CD4-positive, alpha-beta T cell treated with Interleukin-17A for 4 hours (primary cell): ENCODE measurements at regions not wholly inside any gene's neighbourhood (a gene's known extent, or its start where the extent isn't known, plus 50 kb on each side); places are given as distances from the start of the nearest gene placed in this dataset.

Experiments used
- DNase-seq: peaks from one replicate; pipeline ENCODE4 v3.0.0-alpha.2; 2020; ENCODE audit warnings: mixed read lengths

DNA sequence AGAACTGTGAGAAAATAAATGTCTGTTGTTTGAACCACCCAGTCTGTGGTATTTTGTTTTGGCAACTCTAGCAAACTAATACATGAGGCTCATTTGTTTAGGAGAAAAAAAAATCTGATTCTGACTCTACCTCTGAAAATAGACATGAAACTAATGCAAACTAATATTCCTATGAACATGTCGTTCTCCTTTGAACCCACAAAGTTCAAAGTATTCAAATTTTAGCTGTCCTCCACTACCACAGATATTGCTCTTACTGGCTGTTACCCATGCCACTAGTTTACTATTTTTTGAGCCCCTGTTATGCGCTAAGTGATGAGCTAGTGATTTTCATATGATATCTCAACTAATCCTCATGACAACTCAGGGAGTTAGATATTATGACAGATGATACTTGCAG is 58.8 kb upstream of the ZNF804B start:
- DNase-seq = no peak

DNA sequence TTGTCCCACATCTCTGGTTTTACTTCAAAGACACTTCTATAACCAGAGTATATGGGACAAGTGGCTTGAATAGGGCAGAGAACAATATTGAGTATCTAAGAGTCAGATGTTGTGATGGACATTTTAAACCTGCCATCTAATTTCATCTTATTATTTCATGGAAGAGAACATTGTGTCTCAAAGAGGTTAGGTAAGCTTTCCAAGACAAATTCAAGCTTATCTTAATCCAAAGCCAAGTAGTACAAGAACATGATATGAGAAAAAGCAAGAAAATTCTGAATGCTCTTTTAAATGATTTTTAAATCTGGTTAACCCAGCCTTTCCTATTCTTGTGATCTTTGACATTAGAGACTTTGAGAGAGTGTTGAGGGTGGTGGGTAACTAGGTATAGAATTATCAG is 65.3 kb upstream of the ZNF804B start:
- no peak for DNase-seq

GRCh38 chr7:88693131-88693530 is 66.4 kb upstream of the ZNF804B start:
- DNase-seq = no peak

DNA sequence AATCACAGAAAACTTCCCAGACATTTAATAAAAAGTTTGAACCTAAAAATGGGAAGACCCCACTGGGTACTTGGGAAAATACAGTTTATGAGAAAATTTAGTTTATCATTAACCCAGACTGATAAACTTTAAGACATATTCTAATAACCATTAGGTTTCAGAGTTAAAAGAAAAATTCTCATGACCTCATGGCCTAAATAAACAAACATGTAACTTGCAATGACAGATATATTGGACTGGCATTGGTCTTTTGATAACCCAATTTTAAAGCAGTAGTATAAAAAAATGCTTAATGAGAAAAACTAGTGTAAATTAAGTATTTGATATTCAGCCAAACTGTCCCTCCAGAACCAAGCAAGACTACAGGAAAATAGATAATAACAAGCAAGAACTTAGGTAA is 67.0 kb upstream of the ZNF804B start:
- DNase-seq = no peak

DNA sequence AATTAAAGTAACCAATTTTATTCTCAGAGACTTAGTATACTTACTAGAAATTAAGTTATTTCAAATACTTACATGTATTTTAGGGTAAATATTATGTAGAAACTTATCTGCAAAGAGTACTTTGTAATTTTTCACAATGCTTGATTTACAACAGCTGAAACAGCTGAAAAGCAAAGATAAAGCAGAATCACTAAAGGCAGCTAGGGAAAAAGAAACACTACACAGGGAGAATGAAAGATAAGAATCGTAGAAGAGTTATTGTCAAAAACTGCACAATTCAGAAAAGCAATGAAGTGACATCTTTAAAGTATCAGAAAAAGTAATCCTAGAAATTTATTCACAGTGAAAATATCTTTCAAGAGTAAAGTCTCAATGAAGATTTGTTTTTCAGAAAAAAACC is 69.7 kb upstream of the ZNF804B start:
- DNase-seq = no peak

GRCh38 chr7:88688222-88688621 is 71.3 kb upstream of the ZNF804B start:
- DNase-seq = no peak

- DNase-seq = no peak
Measured at GRCh38 chr7:88686468-88687229, 72.9 kb upstream of the ZNF804B start.

- DNase-seq = no peak
Measured at GRCh38 chr7:88681682-88682081, 77.8 kb upstream of the ZNF804B start.

DNA sequence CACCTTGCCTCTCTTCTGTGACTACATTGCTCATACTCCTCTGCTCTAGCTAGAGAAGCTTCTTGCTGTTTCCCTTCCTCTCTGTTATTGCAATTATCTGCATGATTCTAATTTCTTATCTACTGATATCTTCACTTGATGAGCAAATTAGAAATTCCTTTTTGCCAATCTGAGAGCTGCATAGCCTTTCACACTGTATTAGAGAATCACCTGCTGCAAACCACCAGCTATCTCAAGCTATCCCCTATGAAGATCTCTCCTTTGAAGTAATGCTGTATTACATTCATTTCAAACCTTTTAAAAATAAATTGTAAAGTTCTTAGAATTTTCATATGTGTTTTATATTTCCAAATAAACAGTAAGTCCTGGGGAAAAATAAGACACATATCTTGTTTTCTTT is 89.0 kb upstream of the ZNF804B start:
- no peak for DNase-seq

DNA sequence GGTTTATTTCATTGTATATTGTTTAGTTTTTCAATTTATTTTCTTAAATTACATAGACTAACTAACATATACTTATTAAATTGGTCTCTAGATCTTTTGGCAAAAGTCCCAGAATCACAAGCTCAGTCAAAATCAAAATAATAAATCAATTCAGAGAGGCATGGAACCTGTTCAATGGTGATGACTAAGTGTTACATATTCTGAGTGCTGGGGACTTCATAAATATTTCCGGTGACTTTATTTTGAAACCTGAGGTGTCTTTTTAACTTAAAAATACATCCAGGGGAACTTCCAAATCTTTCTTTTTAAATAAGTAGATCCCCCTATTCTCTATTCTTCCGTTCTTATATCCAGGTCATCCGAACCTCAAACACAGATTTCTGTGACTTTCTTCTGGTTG is 89.6 kb upstream of the ZNF804B start:
- DNase-seq = no peak

GRCh38 chr7:88668591-88668990 is 90.9 kb upstream of the ZNF804B start:
- DNase-seq = no peak

DNA sequence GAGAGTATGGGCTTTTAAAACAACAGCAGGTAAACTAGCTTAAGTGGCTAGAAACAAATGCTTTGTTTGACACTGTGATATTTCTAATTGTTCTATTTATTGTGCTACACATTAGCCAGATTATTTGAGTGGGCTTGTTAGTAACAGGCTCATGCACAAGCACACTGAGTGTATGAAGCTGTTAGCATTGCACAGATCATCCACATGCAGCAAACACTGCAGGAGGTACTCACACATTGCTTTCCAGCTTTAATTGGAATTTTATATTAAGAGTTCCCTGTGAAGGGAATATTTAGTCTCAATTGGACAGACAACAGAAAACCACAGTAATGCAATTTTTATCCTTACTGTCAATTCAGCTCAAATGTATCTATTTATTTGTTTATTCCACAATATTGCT is 92.9 kb upstream of the ZNF804B start:
- DNase-seq = no peak

- no peak for DNase-seq
Measured at GRCh38 chr7:88665892-88666514, 93.5 kb upstream of the ZNF804B start.

- no peak for DNase-seq
Measured at GRCh38 chr7:88664630-88665233, 94.8 kb upstream of the ZNF804B start.

- DNase-seq = no peak
Measured at GRCh38 chr7:88661921-88662320, 97.6 kb upstream of the ZNF804B start.

- DNase-seq = no peak
Measured at GRCh38 chr7:88647825-88648224, 111.7 kb upstream of the ZNF804B start.

DNA sequence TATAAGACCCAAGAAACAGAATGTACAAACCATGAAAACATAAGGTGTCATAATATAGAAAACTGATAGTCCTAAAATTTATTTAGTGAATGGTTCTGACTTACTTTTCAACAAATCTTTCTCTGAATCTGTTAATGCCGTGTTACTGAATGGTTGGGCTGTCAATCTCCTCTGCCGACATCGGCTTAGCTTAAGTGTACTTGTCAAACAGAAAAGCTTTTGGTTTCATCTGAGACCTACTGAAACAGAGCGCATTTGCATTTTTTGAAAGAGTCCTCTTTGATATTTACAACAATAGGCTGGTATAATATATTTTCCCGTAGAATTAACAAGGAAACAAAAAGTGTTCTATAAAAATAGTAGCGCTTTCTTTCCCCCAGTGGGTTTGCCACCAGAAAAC is 120.9 kb upstream of the ZNF804B start:
- DNase-seq = no peak

DNA sequence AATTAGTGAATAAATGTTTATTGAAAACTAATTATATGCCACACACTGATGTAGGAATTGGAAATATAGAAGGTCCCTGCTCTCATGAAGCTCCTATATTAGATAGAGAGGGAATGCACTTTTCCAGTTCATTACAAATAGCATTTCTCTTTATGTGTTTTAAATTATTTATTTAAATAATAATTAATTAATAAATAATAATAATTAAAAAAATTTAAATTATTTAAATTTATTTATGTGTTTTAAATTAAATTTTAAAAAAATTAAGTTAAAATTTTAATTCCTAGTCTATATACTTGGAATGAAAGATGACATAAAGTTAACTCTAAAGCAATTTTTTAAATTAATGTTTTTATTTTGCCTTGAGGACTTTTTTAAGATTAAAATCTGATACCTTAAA is 121.7 kb upstream of the ZNF804B start:
- no peak for DNase-seq

DNA sequence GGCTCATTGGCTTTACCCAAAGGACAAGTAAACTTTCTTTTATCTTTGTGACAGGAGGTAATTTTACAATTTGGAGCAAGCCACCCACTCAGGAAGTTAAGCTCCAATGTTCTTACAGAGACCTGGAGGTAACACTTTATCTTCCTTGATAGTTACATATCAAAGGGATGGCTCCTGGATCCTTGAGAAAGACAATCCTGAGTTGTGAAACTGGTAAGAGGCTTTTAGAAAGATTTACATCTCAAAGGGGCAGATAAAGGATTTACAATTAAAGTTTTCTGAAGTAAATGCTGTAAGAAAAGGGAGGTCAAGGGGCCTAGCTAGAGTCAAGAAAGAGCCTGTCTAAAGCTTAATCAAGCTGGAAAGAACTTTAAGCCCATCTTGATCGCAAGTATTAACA is 124.4 kb upstream of the ZNF804B start:
- DNase-seq = no peak

- DNase-seq = no peak
Measured at GRCh38 chr7:88629559-88629958, 129.9 kb upstream of the ZNF804B start.

DNA sequence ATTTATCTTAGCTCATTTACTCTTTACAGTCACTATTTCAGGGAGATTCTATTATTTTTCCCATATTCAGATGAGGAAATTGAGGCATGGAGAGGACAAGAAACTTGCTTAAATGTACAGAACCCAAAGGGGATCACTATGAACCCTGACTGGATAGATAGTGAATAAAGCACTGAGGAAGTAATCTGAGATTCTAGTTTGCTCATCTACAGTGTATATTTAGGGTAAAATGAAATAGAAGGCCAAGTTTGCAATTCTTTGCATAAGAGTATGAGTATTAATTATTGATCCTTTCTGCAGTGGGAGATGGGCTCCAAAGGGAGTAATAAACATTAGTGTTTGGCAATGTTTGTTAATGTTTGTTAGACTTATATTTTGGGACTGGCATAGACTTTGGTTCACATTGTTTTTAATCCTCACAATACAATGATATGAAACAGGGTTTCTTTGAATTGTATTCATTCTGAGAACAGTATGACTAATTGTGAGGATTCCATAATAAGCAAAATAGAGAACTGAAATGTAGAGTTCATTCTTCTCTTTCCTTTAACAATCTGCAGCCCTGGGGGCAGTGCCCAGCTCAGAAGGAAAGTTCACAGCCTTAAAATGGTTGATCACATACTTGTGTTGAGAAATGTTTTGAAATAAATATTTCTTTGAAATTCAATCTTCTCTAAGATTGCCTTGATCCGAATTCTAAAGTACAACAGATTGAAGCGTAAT is 131.0 kb upstream of the ZNF804B start:
- no peak for DNase-seq

- DNase-seq = no peak
Measured at GRCh38 chr7:88617185-88617584, 142.3 kb upstream of the ZNF804B start.

DNA sequence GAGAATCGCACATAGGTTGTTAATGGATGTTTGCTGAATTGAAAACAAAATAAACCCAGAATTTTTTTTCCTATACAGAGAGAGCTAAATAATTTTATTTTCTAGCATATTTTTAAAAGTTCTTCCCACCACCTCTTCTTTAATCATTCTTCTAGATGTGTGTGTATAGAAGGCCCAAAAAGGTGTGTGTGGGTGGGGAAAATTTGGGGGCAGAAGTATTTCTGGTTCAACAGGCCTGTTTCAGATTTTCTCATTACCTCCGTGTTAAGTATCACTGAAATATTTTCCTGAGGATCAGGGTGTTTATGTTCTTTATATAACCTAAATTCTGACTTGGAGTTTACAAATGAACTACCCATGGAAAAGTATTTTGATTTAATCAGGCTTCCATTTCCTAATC is 144.2 kb upstream of the ZNF804B start:
- DNase-seq = no peak

DNA sequence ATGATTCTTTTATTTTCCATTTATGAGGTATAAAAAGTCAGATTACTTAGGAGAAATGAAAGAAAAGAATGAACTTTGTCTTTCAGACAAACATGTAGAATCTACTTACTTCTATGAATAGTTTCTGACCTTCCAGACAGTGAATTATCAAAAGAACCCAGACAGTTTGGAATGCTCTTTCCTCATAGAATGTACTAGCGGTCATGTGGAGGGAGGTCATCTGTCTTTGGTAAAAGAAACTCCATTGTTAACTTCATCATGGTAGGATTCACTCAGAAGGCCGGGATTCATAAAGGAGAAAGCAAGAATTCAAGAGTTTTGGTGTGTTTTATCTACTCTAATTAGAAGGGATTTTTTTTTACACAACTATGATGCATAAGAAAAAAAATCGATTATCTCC is 144.8 kb upstream of the ZNF804B start:
- no peak for DNase-seq
